ENCODE measurements at regions not wholly inside any gene's neighbourhood (a gene's known extent, or its start where the extent isn't known, plus 50 kb on each side); places are given as distances from the start of the nearest gene placed in this dataset.

DNA sequence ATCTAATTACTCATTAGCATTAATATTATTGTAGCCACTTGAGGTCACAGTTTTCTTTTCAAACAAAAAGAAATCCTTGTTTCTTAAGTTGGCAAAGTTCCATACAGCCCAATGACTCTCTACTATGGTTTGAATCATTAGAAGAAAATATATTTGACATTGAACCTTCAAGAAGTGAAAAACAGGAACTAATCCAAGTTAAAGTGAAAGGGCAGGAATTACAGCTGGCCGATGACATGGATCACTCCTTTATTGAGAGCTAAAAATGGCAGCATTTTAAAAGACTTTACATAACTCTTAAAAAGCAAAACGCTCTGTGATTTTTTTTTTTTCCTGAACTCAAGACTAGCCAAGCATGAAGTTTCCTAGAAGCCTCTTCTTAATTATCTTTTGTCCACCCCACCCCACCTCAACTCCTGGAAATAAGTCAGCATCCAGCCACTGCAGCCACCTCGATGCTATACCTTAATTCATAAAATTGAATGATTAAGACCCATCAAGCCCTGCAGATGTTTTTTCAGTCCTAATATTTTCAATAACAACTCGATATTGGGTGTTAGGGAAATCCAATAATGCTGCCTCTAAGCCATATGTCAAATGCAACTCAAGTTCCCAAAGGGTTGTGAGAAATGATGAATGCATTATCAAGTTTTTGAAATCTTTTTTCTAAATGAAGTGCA lies 323.1 kb downstream of the HHIPL2 start:
- TF ChIP-seq POLR2A (IDR thresholded peaks at IDR 0.05; ENCODE audit: control extremely low read depth in 1 of 2, low read depth in 2 of 2, low read length in 2 of 2) = no peak
- TF ChIP-seq BRCA1 (IDR thresholded peaks at IDR 0.05; ENCODE audit: low read depth, low read length) = no peak
- no peak for TF ChIP-seq TAF1 (IDR thresholded peaks at IDR 0.05; ENCODE audit: low read depth, low read length)
- no peak for TF ChIP-seq SP1 (IDR thresholded peaks at IDR 0.05; ENCODE audit: low read depth, low read length)
- TF ChIP-seq TAF7 (optimal IDR thresholded peaks at IDR 0.05; ENCODE audit: borderline replicate concordance, low read depth, low read length) = no peak
- TF ChIP-seq PHF8 (conservative IDR thresholded peaks at IDR 0.05; ENCODE audit: low read depth, low read length) = no peak
- TF ChIP-seq, protein P1, sequence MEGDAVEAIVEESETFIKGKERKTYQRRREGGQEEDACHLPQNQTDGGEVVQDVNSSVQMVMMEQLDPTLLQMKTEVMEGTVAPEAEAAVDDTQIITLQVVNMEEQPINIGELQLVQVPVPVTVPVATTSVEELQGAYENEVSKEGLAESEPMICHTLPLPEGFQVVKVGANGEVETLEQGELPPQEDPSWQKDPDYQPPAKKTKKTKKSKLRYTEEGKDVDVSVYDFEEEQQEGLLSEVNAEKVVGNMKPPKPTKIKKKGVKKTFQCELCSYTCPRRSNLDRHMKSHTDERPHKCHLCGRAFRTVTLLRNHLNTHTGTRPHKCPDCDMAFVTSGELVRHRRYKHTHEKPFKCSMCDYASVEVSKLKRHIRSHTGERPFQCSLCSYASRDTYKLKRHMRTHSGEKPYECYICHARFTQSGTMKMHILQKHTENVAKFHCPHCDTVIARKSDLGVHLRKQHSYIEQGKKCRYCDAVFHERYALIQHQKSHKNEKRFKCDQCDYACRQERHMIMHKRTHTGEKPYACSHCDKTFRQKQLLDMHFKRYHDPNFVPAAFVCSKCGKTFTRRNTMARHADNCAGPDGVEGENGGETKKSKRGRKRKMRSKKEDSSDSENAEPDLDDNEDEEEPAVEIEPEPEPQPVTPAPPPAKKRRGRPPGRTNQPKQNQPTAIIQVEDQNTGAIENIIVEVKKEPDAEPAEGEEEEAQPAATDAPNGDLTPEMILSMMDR (IDR thresholded peaks at IDR 0.05; ENCODE audit: control extremely low read depth in 1 of 3, insufficient read depth in 1 of 3, low read depth in 1 of 3, low read length in 3 of 3) = no peak
- TF ChIP-seq ASH2L (IDR thresholded peaks at IDR 0.05; ENCODE audit: low read length) = no peak
- TF ChIP-seq POLR2AphosphoS5 (IDR thresholded peaks at IDR 0.05; ENCODE audit: low read depth, low read length) = no peak
- TF ChIP-seq, protein P2, sequence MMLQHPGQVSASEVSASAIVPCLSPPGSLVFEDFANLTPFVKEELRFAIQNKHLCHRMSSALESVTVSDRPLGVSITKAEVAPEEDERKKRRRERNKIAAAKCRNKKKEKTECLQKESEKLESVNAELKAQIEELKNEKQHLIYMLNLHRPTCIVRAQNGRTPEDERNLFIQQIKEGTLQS (IDR thresholded peaks at IDR 0.05; ENCODE audit: insufficient read depth, low read depth, low read length) = no peak
- TF ChIP-seq CEBPB (IDR thresholded peaks at IDR 0.05; ENCODE audit: low read depth, low read length) = no peak
- TF ChIP-seq, protein P3, sequence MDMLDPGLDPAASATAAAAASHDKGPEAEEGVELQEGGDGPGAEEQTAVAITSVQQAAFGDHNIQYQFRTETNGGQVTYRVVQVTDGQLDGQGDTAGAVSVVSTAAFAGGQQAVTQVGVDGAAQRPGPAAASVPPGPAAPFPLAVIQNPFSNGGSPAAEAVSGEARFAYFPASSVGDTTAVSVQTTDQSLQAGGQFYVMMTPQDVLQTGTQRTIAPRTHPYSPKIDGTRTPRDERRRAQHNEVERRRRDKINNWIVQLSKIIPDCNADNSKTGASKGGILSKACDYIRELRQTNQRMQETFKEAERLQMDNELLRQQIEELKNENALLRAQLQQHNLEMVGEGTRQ (IDR thresholded peaks at IDR 0.05; ENCODE audit: low read length) = no peak
- TF ChIP-seq EP300 (IDR thresholded peaks at IDR 0.05; ENCODE audit: borderline replicate concordance in 1 of 2, low read depth in 2 of 2, low read length in 2 of 2) = no peak

Measured in H1 (cell line).